Endothelial cell of umbilical vein (primary cell): ENCODE measurements at regions not wholly inside any gene's neighbourhood (a gene's known extent, or its start where the extent isn't known, plus 50 kb on each side); places are given as distances from the start of the nearest gene placed in this dataset.

Experiments used
- BruUV-seq: library from RNA; stranded (reverse); fragments of 400-500 nt; replicated peaks from 2 replicates; lab custom pipeline; 2021; lab: Mats Ljungman, UMichigan
- CTCF ChIA-PET: fragments of 300-600, 350-600 bp; sonication (Branson Sonifier 250); formaldehyde crosslinking; loops from one replicate; lab custom pipeline; 2021; ENCODE audit warnings: antibody characterized with exemption, inconsistent platforms; lab: Charles Lee
- POLR2A ChIA-PET: fragments of 300-600, 350-600 bp; sonication (Branson Sonifier 250); formaldehyde crosslinking; loops from one replicate; lab custom pipeline; 2021; ENCODE audit warnings: antibody characterized with exemption, inconsistent platforms; lab: Charles Lee
- DNase-seq: peaks from one replicate; pipeline ENCODE4 v3.0.0-alpha.2; 2011; ENCODE audit warnings: low read depth, low spot score
- FAIRE-seq: peaks from 2 replicates; lab custom pipeline; 2011; peaks lifted over from hg19 to GRCh38; lab: Jason Lieb, UNC
- H2AFZ ChIP-seq: 2 replicates; pipeline ENCODE4 v1.6.0; 2012; ENCODE audit warnings: low read depth, low read length, control low read depth, inconsistent platforms
- H3K27ac ChIP-seq: 2 replicates; pipeline ENCODE4 v1.5.1; 2011; ENCODE audit warnings: low read depth, mild to moderate bottlenecking, control low read depth, low read length, moderate library complexity; ENCODE audit not compliant: insufficient read depth
- H3K27me3 ChIP-seq, 2 experiments: 2 replicates each; pipeline versions ENCODE4 v1.6.0 to v1.6.1; 2011; ENCODE audit warnings: low read length in 2 of 2, mixed read lengths in 1 of 2; ENCODE audit not compliant: control insufficient read depth in 2 of 2, insufficient read depth in 2 of 2
- H3K36me3 ChIP-seq, 2 experiments: 2 replicates in 1 of 2; 3 replicates in 1 of 2; pipeline ENCODE4 v1.5.1; 2011; ENCODE audit warnings: low read length in 2 of 2, mild to moderate bottlenecking in 1 of 2, moderate library complexity in 1 of 2; ENCODE audit not compliant: control insufficient read depth in 2 of 2, insufficient read depth in 2 of 2; ENCODE audit errors: extremely low read depth in 1 of 2
- H3K4me1 ChIP-seq: 3 replicates; pipeline ENCODE4 v1.5.1; 2011; ENCODE audit warnings: mild to moderate bottlenecking, low read length; ENCODE audit not compliant: control insufficient read depth, insufficient read depth; ENCODE audit errors: extremely low read depth
- H3K4me2 ChIP-seq: 2 replicates; pipeline ENCODE4 v1.6.1; 2011; ENCODE audit warnings: low read length, control low read depth, mixed read lengths; ENCODE audit not compliant: insufficient read depth
- H3K4me3 ChIP-seq, 3 experiments: fragments of 200-600 bp in 1 of 3; sonication (generic), shearing (Covaris generic) in 1 of 3; replicated peaks in 1 of 3; 2 replicates each; pipeline ENCODE4 v1.5.1; 2011 to 2016; ENCODE audit warnings: control low read depth in 3 of 3, low read length in 3 of 3, mild to moderate bottlenecking in 2 of 3, inconsistent platforms in 1 of 3, low read depth in 1 of 3, moderate library complexity in 1 of 3; ENCODE audit not compliant: insufficient read depth in 1 of 3
- H3K79me2 ChIP-seq: 2 replicates; pipeline ENCODE4 v1.6.0; 2012; ENCODE audit warnings: low read length, inconsistent platforms; ENCODE audit not compliant: control insufficient read depth, insufficient read depth
- H3K9ac ChIP-seq: replicated peaks from 2 replicates; pipeline ENCODE3; 2011; ENCODE audit warnings: low read length, control low read depth; ENCODE audit not compliant: insufficient read depth; ENCODE audit errors: extremely low read depth
- H3K9me1 ChIP-seq: replicated peaks from 3 replicates; pipeline ENCODE4 v1.6.0; 2011; ENCODE audit warnings: mild to moderate bottlenecking, low read length; ENCODE audit not compliant: control insufficient read depth, insufficient read depth; ENCODE audit errors: extremely low read depth
- H3K9me3 ChIP-seq: replicated peaks from 2 replicates; pipeline ENCODE4 v1.5.1; 2012; ENCODE audit warnings: low read length, inconsistent platforms; ENCODE audit not compliant: control insufficient read depth, insufficient read depth
- H4K20me1 ChIP-seq: replicated peaks from 2 replicates; pipeline ENCODE3; 2011; ENCODE audit warnings: mild to moderate bottlenecking, low read length; ENCODE audit not compliant: control insufficient read depth, insufficient read depth; ENCODE audit errors: extremely low read depth
- EZH2 ChIP-seq: IDR thresholded peaks from 2 replicates; pipeline ENCODE4 v1.6.1; 2012; ENCODE audit warnings: borderline replicate concordance, low read depth, mild to moderate bottlenecking, moderate library complexity, low read length, inconsistent platforms; ENCODE audit not compliant: severe bottlenecking
- FOS ChIP-seq: IDR thresholded peaks from 2 replicates; pipeline ENCODE4 v1.6.1; 2011; ENCODE audit warnings: mild to moderate bottlenecking, low read length, moderate library complexity, borderline replicate concordance; ENCODE audit not compliant: insufficient read depth
- GATA2 ChIP-seq: IDR thresholded peaks from 2 replicates; pipeline ENCODE4 v1.7.0; 2011; ENCODE audit warnings: low read depth, mild to moderate bottlenecking, moderate library complexity, mixed read lengths, low read length; ENCODE audit not compliant: insufficient read length, insufficient read depth
- JUN ChIP-seq: IDR thresholded peaks from 2 replicates; pipeline ENCODE4 v1.6.1; 2011; ENCODE audit warnings: borderline replicate concordance, low read depth; ENCODE audit not compliant: insufficient read length, insufficient read depth
- MYC ChIP-seq: IDR thresholded peaks from one replicate; pipeline ENCODE4 v1.6.1; 2011; ENCODE audit warnings: mild to moderate bottlenecking, low read depth, low read length
- POLR2A ChIP-seq: IDR thresholded peaks from 2 replicates; pipeline ENCODE4 v1.6.1; 2012; ENCODE audit warnings: low read depth, mild to moderate bottlenecking, control low read depth, low read length
- POLR2AphosphoS5 ChIP-seq: IDR thresholded peaks from 2 replicates; pipeline ENCODE4 v1.6.1; 2012; ENCODE audit warnings: low read depth, mild to moderate bottlenecking, control low read depth, low read length, moderate library complexity; ENCODE audit not compliant: insufficient read depth
- dilution Hi-C: fragments of 300-500 bp; cut with MboI; formaldehyde crosslinking; loops from one replicate; pipeline ENCODE4 v1.15.0; 2019; ENCODE audit warnings: low sequenced_read_pairs; ENCODE audit not compliant: extremely low pct_ligation_motif_present
- intact Hi-C: fragments of 100-400 bp; cut with micrococcal nuclease; formaldehyde crosslinking; loops from one replicate; pipeline ENCODE4 v1.10.0; 2022
- TF ChIP-seq, protein P1 (sequence below): IDR thresholded peaks from 2 replicates; pipeline ENCODE4 v1.6.1; 2011; ENCODE audit not compliant: insufficient read depth, insufficient read length
- TF ChIP-seq, protein P2 (sequence below), 2 donors: IDR thresholded peaks; 1 replicate in 1 of 2; 2 replicates in 1 of 2; pipeline ENCODE4 v1.5.1; 2011; ENCODE audit warnings: low read length in 2 of 2, mild to moderate bottlenecking in 2 of 2, moderate library complexity in 2 of 2, control low read depth in 1 of 2, inconsistent platforms in 1 of 2, low read depth in 1 of 2; ENCODE audit not compliant: insufficient read depth in 1 of 2; ENCODE audit errors: extremely low read depth in 1 of 2

DNA sequence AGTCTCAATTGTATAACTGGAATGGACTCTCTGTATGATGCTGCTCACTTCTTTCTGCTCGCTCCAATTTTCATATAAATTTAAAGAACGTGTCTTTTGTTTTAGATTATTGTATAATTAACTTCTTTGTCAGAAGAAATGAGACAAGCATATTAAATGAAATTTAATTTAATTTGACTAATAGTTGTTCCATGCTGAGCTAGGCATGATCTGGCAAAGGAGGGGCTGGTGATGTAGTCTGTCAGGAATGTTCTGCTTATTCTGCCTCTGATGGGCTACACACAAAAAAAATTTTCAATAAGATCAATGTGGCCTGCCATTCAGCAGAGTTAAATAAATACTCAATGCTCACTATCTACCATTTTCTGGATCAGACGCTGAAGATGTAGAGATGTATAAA lies 208.4 kb upstream of the CD96 start:
- DNase-seq = no peak
- no peak overlapping the region for H2AFZ ChIP-seq
- intact Hi-C loops = no loop called here
- no peaks in the 10 kb centered on the region for H3K4me1 ChIP-seq
- no TSS peak for BruUV-seq
- ChIA-PET CTCF (no interaction called here), POLR2A (no interaction called here)
- H4K20me1 ChIP-seq = no peaks in the 10 kb centered on the region
- FAIRE-seq = no peak
- H3K9me1 ChIP-seq = no peaks in the 10 kb centered on the region
- dilution Hi-C loops = no loop called here
- H3K27me3 ChIP-seq = no peaks in the 10 kb centered on the region
- H3K9ac ChIP-seq = no peak overlapping the region
- H3K79me2 ChIP-seq = no peaks in the 10 kb centered on the region
- H3K27ac ChIP-seq = no peak overlapping the region
- H3K4me2 ChIP-seq = no peak overlapping the region
- H3K4me3 ChIP-seq = no peak overlapping the region
- TF ChIP-seq, protein P1, sequence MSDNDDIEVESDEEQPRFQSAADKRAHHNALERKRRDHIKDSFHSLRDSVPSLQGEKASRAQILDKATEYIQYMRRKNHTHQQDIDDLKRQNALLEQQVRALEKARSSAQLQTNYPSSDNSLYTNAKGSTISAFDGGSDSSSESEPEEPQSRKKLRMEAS = no peak
- TF ChIP-seq MYC = no peak
- TF ChIP-seq FOS = no peak
- TF ChIP-seq EZH2 = no peak
- TF ChIP-seq POLR2AphosphoS5 = no peak
- no peak for TF ChIP-seq GATA2
- TF ChIP-seq, protein P2, sequence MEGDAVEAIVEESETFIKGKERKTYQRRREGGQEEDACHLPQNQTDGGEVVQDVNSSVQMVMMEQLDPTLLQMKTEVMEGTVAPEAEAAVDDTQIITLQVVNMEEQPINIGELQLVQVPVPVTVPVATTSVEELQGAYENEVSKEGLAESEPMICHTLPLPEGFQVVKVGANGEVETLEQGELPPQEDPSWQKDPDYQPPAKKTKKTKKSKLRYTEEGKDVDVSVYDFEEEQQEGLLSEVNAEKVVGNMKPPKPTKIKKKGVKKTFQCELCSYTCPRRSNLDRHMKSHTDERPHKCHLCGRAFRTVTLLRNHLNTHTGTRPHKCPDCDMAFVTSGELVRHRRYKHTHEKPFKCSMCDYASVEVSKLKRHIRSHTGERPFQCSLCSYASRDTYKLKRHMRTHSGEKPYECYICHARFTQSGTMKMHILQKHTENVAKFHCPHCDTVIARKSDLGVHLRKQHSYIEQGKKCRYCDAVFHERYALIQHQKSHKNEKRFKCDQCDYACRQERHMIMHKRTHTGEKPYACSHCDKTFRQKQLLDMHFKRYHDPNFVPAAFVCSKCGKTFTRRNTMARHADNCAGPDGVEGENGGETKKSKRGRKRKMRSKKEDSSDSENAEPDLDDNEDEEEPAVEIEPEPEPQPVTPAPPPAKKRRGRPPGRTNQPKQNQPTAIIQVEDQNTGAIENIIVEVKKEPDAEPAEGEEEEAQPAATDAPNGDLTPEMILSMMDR (IDR thresholded peaks at IDR 0.05; ENCODE audit: extremely low read depth in 1 of 2, insufficient read depth in 1 of 2, low read depth in 1 of 2, low read length in 2 of 2) = no peak
- no peak for TF ChIP-seq POLR2A
- TF ChIP-seq JUN = no peak
- no peaks in the 10 kb centered on the region for H3K36me3 ChIP-seq
- no peaks in the 10 kb centered on the region for H3K9me3 ChIP-seq
